A549 (cell line): ENCODE measurements at regions not wholly inside any gene's neighbourhood (a gene's known extent, or its start where the extent isn't known, plus 50 kb on each side); places are given as distances from the start of the nearest gene placed in this dataset.

ENCODE experiments used
- ATAC-seq, 2 experiments: fragments of 200-7000 bp in 1 of 2; fragments of >200 bp in 1 of 2; cut with Nextera tagmentation in 1 of 2; cut with Tn5 transposase in 1 of 2; 3 replicates each; pipeline versions ENCODE4 v1.8.0 to v1.9.1; 2018 to 2020; ENCODE audit warnings: mild to moderate bottlenecking in 1 of 2, moderate library complexity in 1 of 2
- CTCF ChIA-PET: fragments of 300-600 bp; sonication (Branson Sonifier 250); formaldehyde crosslinking; extraction: SDS; loops from one replicate; lab custom pipeline; 2021; ENCODE audit warnings: antibody characterized with exemption, inconsistent platforms; lab: Yijun Ruan, JAX
- POLR2A ChIA-PET: fragments of 350-600 bp; formaldehyde crosslinking; extraction: SDS; loops from one replicate; lab custom pipeline; 2021; ENCODE audit warnings: antibody characterized with exemption, inconsistent platforms; lab: Yijun Ruan, JAX
- DNase-seq, 2 experiments: peaks; one replicate each; pipeline versions ENCODE4 v3.0.0 to v3.0.0-alpha.2; 2011 to 2016; ENCODE audit warnings: low read depth in 1 of 2, low spot score in 1 of 2
- FAIRE-seq: peaks from 2 replicates; lab custom pipeline; 2011; peaks lifted over from hg19 to GRCh38; lab: Jason Lieb, UNC
- H3K27ac ChIP-seq, 2 experiments: fragments of >200 bp; sonication (Bioruptor Twin); formaldehyde crosslinking; 3 replicates each; pipeline ENCODE4 v1.5.1; 2016 to 2017
- H3K4me1 ChIP-seq: fragments of >200 bp; sonication (Bioruptor Twin); formaldehyde crosslinking; 3 replicates; pipeline ENCODE4 v1.6.1; 2016
- H3K4me2 ChIP-seq: fragments of >200 bp; sonication (Bioruptor Twin); formaldehyde crosslinking; 3 replicates; pipeline ENCODE4 v1.6.1; 2016
- H3K4me3 ChIP-seq: fragments of >200 bp; sonication (Bioruptor Twin); formaldehyde crosslinking; 3 replicates; pipeline ENCODE4 v1.5.1; 2016
- H3K9me3 ChIP-seq: fragments of >200 bp; sonication (Bioruptor Twin); formaldehyde crosslinking; 3 replicates; pipeline ENCODE4 v1.6.1; 2016
- BHLHE40 ChIP-seq: IDR thresholded peaks from 2 replicates; pipeline ENCODE4 v1.6.1; 2012; ENCODE audit warnings: low read depth, low read length, inconsistent platforms
- CEBPB ChIP-seq, 2 experiments: fragments of >200 bp in 1 of 2; sonication (Bioruptor Twin) in 1 of 2; formaldehyde crosslinking in 1 of 2; IDR thresholded peaks; 2 replicates each; pipeline ENCODE4 v1.6.1; 2012 to 2016
- CHD2 ChIP-seq: fragments of 150-350 bp; IDR thresholded peaks from 2 replicates; pipeline ENCODE4 v1.6.1; 2014; ENCODE audit warnings: low read length; ENCODE audit not compliant: partially characterized antibody
- EHF ChIP-seq: fragments of 250-450 bp; sonication (Bioruptor Pico); IDR thresholded peaks from 2 replicates; pipeline ENCODE4 v1.5.0; 2020; ENCODE audit warnings: mild to moderate bottlenecking
- FOSB ChIP-seq: fragments of 250-450 bp; sonication (Bioruptor Pico); IDR thresholded peaks from 2 replicates; pipeline ENCODE4 v1.5.0; 2020; ENCODE audit warnings: mild to moderate bottlenecking, moderate library complexity
- HEYL ChIP-seq: fragments of 250-450 bp; sonication (Bioruptor Pico); IDR thresholded peaks from 2 replicates; pipeline ENCODE4 v1.8.0; 2021; ENCODE audit warnings: mild to moderate bottlenecking, moderate library complexity
- HMGXB4 ChIP-seq: fragments of 250-450 bp; sonication (Bioruptor Pico); IDR thresholded peaks from 2 replicates; pipeline ENCODE4 v1.5.0; 2021; ENCODE audit warnings: mild to moderate bottlenecking, moderate library complexity, borderline replicate concordance
- HOXB13 ChIP-seq: fragments of 250-450 bp; sonication (Bioruptor Pico); IDR thresholded peaks from 2 replicates; pipeline ENCODE4 v1.5.0; 2020; ENCODE audit warnings: low read depth, mild to moderate bottlenecking, moderate library complexity
- HOXB5 ChIP-seq: fragments of 250-450 bp; sonication (Bioruptor Pico); IDR thresholded peaks from 2 replicates; pipeline ENCODE4 v1.5.0; 2020; ENCODE audit warnings: mild to moderate bottlenecking, moderate library complexity
- KDM1A ChIP-seq: fragments of 200-600 bp; sonication (generic); IDR thresholded peaks from 2 replicates; pipeline ENCODE4 v1.6.1; 2016; ENCODE audit warnings: low read depth, mild to moderate bottlenecking
- MAFK ChIP-seq: fragments of 450-650 bp; IDR thresholded peaks from 2 replicates; pipeline ENCODE4 v1.6.1; 2014; ENCODE audit not compliant: partially characterized antibody
- MAZ ChIP-seq: fragments of 150-350 bp; IDR thresholded peaks from 2 replicates; pipeline ENCODE4 v1.6.1; 2014; ENCODE audit warnings: antibody characterized with exemption, low read depth, low read length, borderline replicate concordance
- NPAS2 ChIP-seq: fragments of 250-450 bp; sonication (Bioruptor Pico); IDR thresholded peaks from 2 replicates; pipeline ENCODE4 v1.8.0; 2022; ENCODE audit warnings: mild to moderate bottlenecking, moderate library complexity, borderline replicate concordance
- NR3C1 ChIP-seq: fragments of >200 bp; sonication (Bioruptor Twin); formaldehyde crosslinking; IDR thresholded peaks from 3 replicates; pipeline ENCODE4 v1.6.1; 2017
- PBX3 ChIP-seq: IDR thresholded peaks from 2 replicates; pipeline ENCODE4 v1.6.1; 2012
- POLR2AphosphoS2 ChIP-seq: conservative IDR thresholded peaks from 2 replicates; pipeline ENCODE4 v1.6.1; 2012; ENCODE audit warnings: low read length, improper control_type of control experiment, inconsistent platforms
- RCOR1 ChIP-seq: fragments of 150-350 bp; IDR thresholded peaks from 2 replicates; pipeline ENCODE4 v1.6.1; 2014; ENCODE audit warnings: antibody characterized with exemption, low read length, low read depth
- RFX5 ChIP-seq: fragments of 450-650 bp; IDR thresholded peaks from 2 replicates; pipeline ENCODE4 v1.7.1; 2014; ENCODE audit warnings: antibody characterized with exemption, mild to moderate bottlenecking, moderate library complexity
- RNF2 ChIP-seq: fragments of 200-600 bp; sonication (generic); IDR thresholded peaks from 2 replicates; pipeline ENCODE4 v1.6.1; 2016; ENCODE audit warnings: low read depth, mild to moderate bottlenecking, antibody characterized with exemption, moderate library complexity, borderline replicate concordance
- SMC3 ChIP-seq: fragments of >200 bp; sonication (Bioruptor Twin); formaldehyde crosslinking; IDR thresholded peaks from 3 replicates; pipeline ENCODE4 v1.6.1; 2018; ENCODE audit warnings: inconsistent platforms
- SREBF2 ChIP-seq: fragments of 450-650 bp; IDR thresholded peaks from 2 replicates; pipeline ENCODE4 v1.6.1; 2014; ENCODE audit warnings: mild to moderate bottlenecking, moderate library complexity
- TP53 ChIP-seq: fragments of 250-450 bp; sonication (Bioruptor Pico); IDR thresholded peaks from 2 replicates; pipeline ENCODE4 v1.5.0; 2021; ENCODE audit warnings: mild to moderate bottlenecking, moderate library complexity
- ZNF302 ChIP-seq: fragments of 250-450 bp; sonication (Bioruptor Pico); IDR thresholded peaks from 2 replicates; pipeline ENCODE4 v1.9.0; 2021; ENCODE audit warnings: inconsistent platforms, mild to moderate bottlenecking, moderate library complexity
- WGBS: methylation state at CpG from one replicate; pipeline ENCODE4 v1.1.6; 2017; ENCODE audit errors: missing lambda C conversion rate; 5-methylcytosine and 5-hydroxymethylcytosine counted together
- TF ChIP-seq, protein P1 (sequence below): fragments of >200 bp; sonication (Bioruptor Twin); formaldehyde crosslinking; IDR thresholded peaks from 3 replicates; pipeline ENCODE4 v1.6.1; 2016

- POLR2A ChIA-PET: no interaction called here
- TF ChIP-seq TP53 (CRISPR knock-in tag): no peak
- no peak for TF ChIP-seq EHF (CRISPR knock-in tag)
- TF ChIP-seq, protein P1, sequence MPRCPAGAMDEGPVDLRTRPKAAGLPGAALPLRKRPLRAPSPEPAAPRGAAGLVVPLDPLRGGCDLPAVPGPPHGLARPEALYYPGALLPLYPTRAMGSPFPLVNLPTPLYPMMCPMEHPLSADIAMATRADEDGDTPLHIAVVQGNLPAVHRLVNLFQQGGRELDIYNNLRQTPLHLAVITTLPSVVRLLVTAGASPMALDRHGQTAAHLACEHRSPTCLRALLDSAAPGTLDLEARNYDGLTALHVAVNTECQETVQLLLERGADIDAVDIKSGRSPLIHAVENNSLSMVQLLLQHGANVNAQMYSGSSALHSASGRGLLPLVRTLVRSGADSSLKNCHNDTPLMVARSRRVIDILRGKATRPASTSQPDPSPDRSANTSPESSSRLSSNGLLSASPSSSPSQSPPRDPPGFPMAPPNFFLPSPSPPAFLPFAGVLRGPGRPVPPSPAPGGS: no peak
- no peak for TF ChIP-seq KDM1A
- no peak for TF ChIP-seq PBX3
- no peak for TF ChIP-seq HEYL (CRISPR knock-in tag)
- TF ChIP-seq MAFK: no peak
- TF ChIP-seq FOSB: no peak
- FAIRE-seq: no peak
- H3K4me2 ChIP-seq: no peak overlapping the region
- no peak for DNase-seq
- no peaks in the 10 kb centered on the region for H3K4me1 ChIP-seq
- CTCF ChIA-PET: no interaction called here
- H3K27ac ChIP-seq: no peak overlapping the region
- H3K9me3 ChIP-seq: no peaks in the 10 kb centered on the region
- no peak for ATAC-seq
- no peak overlapping the region for H3K4me3 ChIP-seq
Observed at GRCh38 chr7:42445691-42446090, 208.7 kb upstream of the GLI3 start.

DNA sequence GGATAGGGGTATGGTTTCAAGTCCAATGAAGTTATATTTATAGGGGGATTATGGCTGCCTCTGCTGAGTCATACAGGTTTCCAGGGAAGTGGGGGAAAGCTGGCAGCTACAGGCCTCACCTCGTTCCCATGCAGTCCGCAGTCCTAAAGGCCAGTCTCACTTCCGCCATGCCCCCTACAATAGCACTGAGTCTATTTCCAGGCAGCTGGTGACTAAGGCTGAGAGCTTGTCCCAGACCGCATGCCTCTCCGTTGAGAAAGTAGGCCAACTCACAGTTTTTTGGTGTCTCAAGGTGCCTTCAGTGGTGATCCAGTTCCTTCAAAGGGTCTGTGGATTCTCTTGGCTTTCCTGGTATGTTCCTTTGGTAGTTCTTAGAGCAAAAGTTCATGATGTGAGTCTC lies 203.9 kb upstream of the GLI3 start:
- no peak for DNase-seq
- H3K4me3 ChIP-seq: no peak overlapping the region
- TF ChIP-seq HEYL (CRISPR knock-in tag) (no peak), SMC3 (no peak), MAZ (no peak), HOXB5 (CRISPR knock-in tag) (no peak), ZNF302 (CRISPR knock-in tag) (no peak), RCOR1 (no peak), POLR2AphosphoS2 (no peak)
- ChIA-PET POLR2A (no interaction called here), CTCF (interaction anchor here (1.1 kb wide), 1 partner anchor 13 kb away, joined by 4 read pairs; no protein-coding TSS in a partner anchor)
- no peak for FAIRE-seq
- no peak overlapping the region for H3K27ac ChIP-seq
- no peak for ATAC-seq
- H3K4me1 ChIP-seq: no peaks in the 10 kb centered on the region
- WGBS: 54% methylated on average over 5 of the region's 5 CpGs
- H3K9me3 ChIP-seq: no peaks in the 10 kb centered on the region
- H3K4me2 ChIP-seq: no peak overlapping the region

DNA sequence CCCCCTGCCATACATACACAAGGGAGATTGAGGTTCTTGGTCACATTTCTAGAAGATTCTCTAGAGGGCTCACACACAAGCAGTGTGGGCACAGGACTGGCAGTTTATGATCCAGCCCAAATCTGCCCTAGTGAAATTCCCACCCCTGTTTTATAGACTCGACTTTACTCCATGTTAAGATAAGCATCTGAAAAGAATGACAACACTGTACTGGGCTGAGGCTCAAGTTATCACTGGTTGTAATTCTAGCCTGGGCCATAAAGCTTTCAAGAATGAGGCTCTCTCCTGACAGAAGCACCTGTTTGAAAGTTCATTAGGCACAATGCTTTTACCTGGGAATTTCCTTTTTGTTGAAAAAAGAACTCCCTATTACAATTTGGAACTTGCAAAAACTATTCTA lies 195.6 kb upstream of the GLI3 start:
- FAIRE-seq: no peak
- TF ChIP-seq SREBF2 (no peak), TP53 (CRISPR knock-in tag) (no peak), CEBPB (IDR thresholded peaks at IDR 0.05) (no peak), NR3C1 (no peak), RFX5 (no peak), RNF2 (no peak), BHLHE40 (no peak), HMGXB4 (CRISPR knock-in tag) (no peak), CHD2 (no peak), HOXB13 (CRISPR knock-in tag) (no peak), NPAS2 (no peak)
- TF ChIP-seq, all 56 proteins: peak for 0
- no peak overlapping the region for H3K27ac ChIP-seq
- no peak overlapping the region for H3K4me2 ChIP-seq
- POLR2A ChIA-PET: no interaction called here
- WGBS: 0% methylated on average over 1 of the region's 1 CpG
- ATAC-seq (no peak), DNase-seq (no peak)
- no peak overlapping the region for H3K4me3 ChIP-seq
- no peaks in the 10 kb centered on the region for H3K4me1 ChIP-seq
- CTCF ChIA-PET: no interaction called here
- H3K9me3 ChIP-seq: no peaks in the 10 kb centered on the region
